ENCODE measurements at regions not wholly inside any gene's neighbourhood (a gene's known extent, or its start where the extent isn't known, plus 50 kb on each side); places are given as distances from the start of the nearest gene placed in this dataset.

- H4K8ac ChIP-seq (replicated peaks; ENCODE audit: insufficient read length, low read depth, low read length), result no peak overlapping the region
- no peak overlapping the region for H2BK5ac ChIP-seq (ENCODE audit: insufficient read length, low read length)
- H3K14ac ChIP-seq (ENCODE audit: insufficient read depth, low read length), result no peak overlapping the region
- no peak overlapping the region for H4K5ac ChIP-seq (ENCODE audit: insufficient read length, low read depth, low read length)
- Mint-ChIP-seq H3K27me3 (ENCODE audit: low read depth) (no peaks in the 10 kb centered on the region), H3K9me3 (no peaks in the 10 kb centered on the region), H3K36me3 (ENCODE audit: insufficient read depth in 1 of 3, low read depth in 3 of 3) (peaks cover 0 to 5% (median 0%) of the 10 kb centered on the region in 3 experiments; a peak in 1 of 7 replicates), H3K4me3 (no peak overlapping the region), H3K4me1 (peaks cover 3 to 11% of the 10 kb centered on the region in 2 experiments; a peak in 3 of 4 replicates), H3K27ac (no peak overlapping the region)
- H3T11ph ChIP-seq (ENCODE audit: low read length), result no peak overlapping the region
- no peaks in the 10 kb centered on the region for H3K9me3 ChIP-seq (ENCODE audit: control insufficient read depth, low read depth, low read length)
- no peak overlapping the region for H3K18ac ChIP-seq (ENCODE audit: insufficient read length, low read depth, low read length)
- no peaks in the 10 kb centered on the region for H3K23me2 ChIP-seq (ENCODE audit: insufficient read length, low read depth, low read length, poor library complexity, severe bottlenecking)
- no peak overlapping the region for H3K23ac ChIP-seq (ENCODE audit: insufficient read length, low read depth, low read length)
- no peak overlapping the region for H3K27ac ChIP-seq (ENCODE audit: insufficient read length, low read depth, low read length)
- H2BK120ac ChIP-seq (ENCODE audit: low read depth, low read length, poor library complexity, severe bottlenecking), result no peak overlapping the region
- no peak overlapping the region for H3K56ac ChIP-seq (ENCODE audit: insufficient read length, low read depth, low read length)
- H3K79me2 ChIP-seq (ENCODE audit: insufficient read depth, low read length), result no peaks in the 10 kb centered on the region
- no peaks in the 10 kb centered on the region for H4K20me1 ChIP-seq (ENCODE audit: control insufficient read depth, insufficient read depth, insufficient read length)
- DNase-seq, result no peak
- H2BK20ac ChIP-seq (ENCODE audit: low read depth, low read length, poor library complexity, severe bottlenecking), result no peak overlapping the region
- H4K91ac ChIP-seq (ENCODE audit: insufficient read length, low read depth, low read length), result no peak overlapping the region
- H2BK12ac ChIP-seq (ENCODE audit: insufficient read length, low read depth, low read length), result no peak overlapping the region
- no peak for TF ChIP-seq CTCF (conservative IDR thresholded peaks at IDR 0.05)
- H3K9ac ChIP-seq (ENCODE audit: extremely low read depth, insufficient read length, low read length), result no peak overlapping the region
- no peak overlapping the region for H2AFZ ChIP-seq (ENCODE audit: low read length)
- H3K27me3 ChIP-seq (ENCODE audit: insufficient read depth, low read length), result no peaks in the 10 kb centered on the region
- H3K79me1 ChIP-seq (ENCODE audit: insufficient read depth, low read depth, low read length, poor library complexity, severe bottlenecking), result no peaks in the 10 kb centered on the region
- WGBS (ENCODE audit: extremely low coverage, insufficient read length, low lambda C conversion rate), result no CpG with 5 or more reads among the region's 5 CpGs
- no peak overlapping the region for H3K4me2 ChIP-seq (ENCODE audit: insufficient read depth, insufficient read length, low read length)
- no peak overlapping the region for H2BK15ac ChIP-seq (ENCODE audit: low read depth, low read length)
- no peak overlapping the region for H3K4ac ChIP-seq (ENCODE audit: low read depth, low read length)
- no peak overlapping the region for H2AK5ac ChIP-seq (ENCODE audit: insufficient read length, low read length)
- H3K4me1 ChIP-seq (ENCODE audit: insufficient read depth, low read length), result no peaks in the 10 kb centered on the region
Measured at GRCh38 chr15:35752134-35752466, 206.1 kb upstream of the DPH6 start.

All from H9 (cell line).